Mesendoderm (in vitro differentiated cells): ENCODE measurements at regions not wholly inside any gene's neighbourhood (a gene's known extent, or its start where the extent isn't known, plus 50 kb on each side); places are given as distances from the start of the nearest gene placed in this dataset.

Experiments
- DNase-seq: peaks from one replicate; pipeline ENCODE4 v3.0.0; 2013
- H2AK5ac ChIP-seq: 2 replicates; pipeline ENCODE4 v1.6.1; 2013; ENCODE audit warnings: low read length, inconsistent platforms
- H2BK120ac ChIP-seq: 2 replicates; pipeline ENCODE4 v1.6.1; 2013; ENCODE audit warnings: low read depth, mild to moderate bottlenecking, low read length, moderate library complexity, mixed read lengths
- H2BK15ac ChIP-seq: replicated peaks from 2 replicates; pipeline ENCODE4 v1.6.1; 2013; ENCODE audit warnings: low read depth, mild to moderate bottlenecking, moderate library complexity
- H2BK5ac ChIP-seq: 2 replicates; pipeline ENCODE4 v1.6.1; 2013; ENCODE audit warnings: low read length, inconsistent platforms
- H3K18ac ChIP-seq: 2 replicates; pipeline ENCODE4 v1.6.1; 2013; ENCODE audit warnings: mild to moderate bottlenecking, low read length, mixed read lengths
- H3K23ac ChIP-seq: one replicate; pipeline ENCODE4 v1.6.1; 2013; ENCODE audit warnings: low read length
- H3K27ac ChIP-seq: 2 replicates; pipeline ENCODE4 v1.5.1; 2013; ENCODE audit warnings: low read depth, mild to moderate bottlenecking, inconsistent platforms, low read length, moderate library complexity
- H3K27me3 ChIP-seq: 2 replicates; pipeline ENCODE4 v1.6.1; 2013; ENCODE audit warnings: low read length, control low read depth, mild to moderate bottlenecking, inconsistent platforms; ENCODE audit not compliant: insufficient read depth, poor library complexity
- H3K36me3 ChIP-seq: 2 replicates; pipeline ENCODE4 v1.6.1; 2013; ENCODE audit warnings: low read length, inconsistent platforms; ENCODE audit not compliant: control insufficient read depth, insufficient read depth
- H3K4ac ChIP-seq: one replicate; pipeline ENCODE4 v1.6.1; 2013; ENCODE audit warnings: low read depth, mild to moderate bottlenecking, low read length, moderate library complexity
- H3K4me1 ChIP-seq: 2 replicates; pipeline ENCODE4 v1.6.1; 2013; ENCODE audit warnings: low read depth, low read length, inconsistent platforms; ENCODE audit not compliant: control insufficient read depth
- H3K4me2 ChIP-seq: 2 replicates; pipeline ENCODE4 v1.6.1; 2013; ENCODE audit warnings: low read length
- H3K4me3 ChIP-seq: 2 replicates; pipeline ENCODE4 v1.5.1; 2013; ENCODE audit warnings: mild to moderate bottlenecking, low read length
- H3K56ac ChIP-seq: one replicate; pipeline ENCODE4 v1.6.1; 2013; ENCODE audit warnings: low read length
- H3K79me1 ChIP-seq: 2 replicates; pipeline ENCODE4 v1.6.1; 2013; ENCODE audit warnings: low read length, inconsistent platforms
- H3K79me2 ChIP-seq: 2 replicates; pipeline ENCODE4 v1.6.1; 2013; ENCODE audit warnings: mild to moderate bottlenecking, low read length; ENCODE audit not compliant: control insufficient read depth, insufficient read depth
- H3K9ac ChIP-seq: 2 replicates; pipeline ENCODE4 v1.6.1; 2013; ENCODE audit warnings: low read length, inconsistent platforms
- H4K5ac ChIP-seq: one replicate; pipeline ENCODE4 v1.6.1; 2013; ENCODE audit warnings: low read length
- H4K8ac ChIP-seq: one replicate; pipeline ENCODE4 v1.6.1; 2013; ENCODE audit warnings: low read depth, mild to moderate bottlenecking, control low read depth, low read length, moderate library complexity
- WGBS: extraction: QIAGEN DNeasy Blood & Tissue Kit; methylation state at CpG from one replicate; pipeline ENCODE4 v1.1.7; 2013; ENCODE audit warnings: low lambda C conversion rate, missing lambda C conversion rate; ENCODE audit not compliant: insufficient coverage; ENCODE audit errors: extremely low coverage; 5-methylcytosine and 5-hydroxymethylcytosine counted together

GRCh38 chr20:53803492-53804155 lies 210.0 kb upstream of the ZNF217 start:
- no peak overlapping the region for H3K23ac ChIP-seq
- no peak overlapping the region for H2BK120ac ChIP-seq
- H3K9ac ChIP-seq, result no peak overlapping the region
- H3K18ac ChIP-seq, result no peak overlapping the region
- H3K27ac ChIP-seq, result no peak overlapping the region
- H4K8ac ChIP-seq, result no peak overlapping the region
- H4K5ac ChIP-seq, result no peak overlapping the region
- no peak overlapping the region for H2BK15ac ChIP-seq
- H2AK5ac ChIP-seq, result no peak overlapping the region
- no peaks in the 10 kb centered on the region for H3K79me2 ChIP-seq
- no peaks in the 10 kb centered on the region for H3K79me1 ChIP-seq
- no peak overlapping the region for H3K56ac ChIP-seq
- no peak overlapping the region for H2BK5ac ChIP-seq
- H3K4me1 ChIP-seq, result no peaks in the 10 kb centered on the region
- H3K27me3 ChIP-seq, result no peaks in the 10 kb centered on the region
- no peak for DNase-seq
- H3K4me2 ChIP-seq, result no peak overlapping the region
- no peaks in the 10 kb centered on the region for H3K36me3 ChIP-seq
- no CpG with 5 or more reads among the region's 6 CpGs for WGBS
- no peak overlapping the region for H3K4ac ChIP-seq
- H3K4me3 ChIP-seq, result no peak overlapping the region

- no peak overlapping the region for H3K56ac ChIP-seq
- H2BK5ac ChIP-seq, result no peak overlapping the region
- H3K4me3 ChIP-seq, result no peak overlapping the region
- WGBS, result no CpG with 5 or more reads among the region's 17 CpGs
- H3K4ac ChIP-seq, result no peak overlapping the region
- no peaks in the 10 kb centered on the region for H3K27me3 ChIP-seq
- H3K4me1 ChIP-seq, result no peaks in the 10 kb centered on the region
- H3K18ac ChIP-seq, result no peak overlapping the region
- no peak for DNase-seq
- H3K4me2 ChIP-seq, result no peak overlapping the region
- H3K9ac ChIP-seq, result no peak overlapping the region
- no peaks in the 10 kb centered on the region for H3K79me1 ChIP-seq
- H2AK5ac ChIP-seq, result no peak overlapping the region
- no peak overlapping the region for H2BK120ac ChIP-seq
- H4K5ac ChIP-seq, result no peak overlapping the region
- H3K36me3 ChIP-seq, result no peaks in the 10 kb centered on the region
- H3K27ac ChIP-seq, result no peak overlapping the region
- H3K79me2 ChIP-seq, result no peaks in the 10 kb centered on the region
- H2BK15ac ChIP-seq, result no peak overlapping the region
- no peak overlapping the region for H3K23ac ChIP-seq
- H4K8ac ChIP-seq, result no peak overlapping the region
Observed at GRCh38 chr20:53801609-53802370, 208.2 kb upstream of the ZNF217 start.

- Histone ChIP-seq H3K27me3 (no peaks in the 10 kb centered on the region), H3K4ac (no peak overlapping the region), H3K79me1 (no peaks in the 10 kb centered on the region), H2BK15ac (no peak overlapping the region), H2BK5ac (no peak overlapping the region), H3K79me2 (no peaks in the 10 kb centered on the region), H3K4me3 (no peak overlapping the region), H4K8ac (no peak overlapping the region), H3K56ac (no peak overlapping the region), H3K9ac (no peak overlapping the region), H3K4me2 (no peak overlapping the region), H3K23ac (no peak overlapping the region), H3K27ac (no peak overlapping the region), H3K36me3 (no peaks in the 10 kb centered on the region), H2AK5ac (no peak overlapping the region), H3K18ac (no peak overlapping the region), H4K5ac (no peak overlapping the region), H2BK120ac (no peak overlapping the region), H3K4me1 (no peaks in the 10 kb centered on the region)
- WGBS, result no CpG with 5 or more reads among the region's 13 CpGs
- peak; percentile 54 for DNase-seq
Observed at GRCh38 chr20:53800883-53801604, 207.4 kb upstream of the ZNF217 start.

- Histone ChIP-seq H4K8ac (no peak overlapping the region), H3K4me3 (no peak overlapping the region), H3K27ac (no peak overlapping the region), H3K4me2 (no peak overlapping the region), H2BK120ac (no peak overlapping the region), H4K5ac (no peak overlapping the region), H2BK5ac (no peak overlapping the region), H3K36me3 (no peaks in the 10 kb centered on the region), H2BK15ac (no peak overlapping the region), H3K4ac (no peak overlapping the region), H3K18ac (no peak overlapping the region), H3K23ac (no peak overlapping the region), H3K9ac (no peak overlapping the region), H3K79me1 (no peaks in the 10 kb centered on the region), H3K79me2 (no peaks in the 10 kb centered on the region), H3K56ac (no peak overlapping the region), H3K4me1 (no peaks in the 10 kb centered on the region), H2AK5ac (no peak overlapping the region), H3K27me3 (no peaks in the 10 kb centered on the region)
- WGBS, result no CpG with 5 or more reads among the region's 1 CpG
- no peak for DNase-seq
Observed at GRCh38 chr20:53800418-53800817, 206.8 kb upstream of the ZNF217 start.

GRCh38 chr20:53797085-53797484 lies 203.4 kb upstream of the ZNF217 start:
- H3K4ac ChIP-seq, result no peak overlapping the region
- H3K79me1 ChIP-seq, result no peaks in the 10 kb centered on the region
- no CpG with 5 or more reads among the region's 4 CpGs for WGBS
- DNase-seq, result no peak
- H3K27ac ChIP-seq, result no peak overlapping the region
- H3K56ac ChIP-seq, result no peak overlapping the region
- no peaks in the 10 kb centered on the region for H3K79me2 ChIP-seq
- H2BK5ac ChIP-seq, result no peak overlapping the region
- no peak overlapping the region for H4K8ac ChIP-seq
- no peak overlapping the region for H2AK5ac ChIP-seq
- no peak overlapping the region for H3K23ac ChIP-seq
- H2BK15ac ChIP-seq, result no peak overlapping the region
- H2BK120ac ChIP-seq, result no peak overlapping the region
- no peaks in the 10 kb centered on the region for H3K4me1 ChIP-seq
- no peaks in the 10 kb centered on the region for H3K36me3 ChIP-seq
- H3K27me3 ChIP-seq, result no peaks in the 10 kb centered on the region
- H3K9ac ChIP-seq, result no peak overlapping the region
- no peak overlapping the region for H4K5ac ChIP-seq
- H3K18ac ChIP-seq, result no peak overlapping the region
- no peak overlapping the region for H3K4me3 ChIP-seq
- no peak overlapping the region for H3K4me2 ChIP-seq
